GM10248 (cell line): ENCODE measurements at regions not wholly inside any gene's neighbourhood (a gene's known extent, or its start where the extent isn't known, plus 50 kb on each side); places are given as distances from the start of the nearest gene placed in this dataset.

Experiments
- CTCF ChIA-PET: fragments of 300-600 bp; sonication (Branson Sonifier 250); formaldehyde crosslinking; extraction: SDS; loops from one replicate; lab custom pipeline; 2021; ENCODE audit warnings: antibody characterized with exemption; lab: Yijun Ruan, JAX
- POLR2A ChIA-PET: fragments of 350-650 bp; sonication (Branson Sonifier 250); formaldehyde crosslinking; extraction: SDS; loops from one replicate; lab custom pipeline; 2020; ENCODE audit warnings: antibody characterized with exemption; lab: Yijun Ruan, JAX
- DNase-seq: peaks from one replicate; pipeline ENCODE4 v3.0.0; 2012; ENCODE audit errors: extremely low spot score
- TF ChIP-seq, protein P1 (sequence below): IDR thresholded peaks from 2 replicates; pipeline ENCODE4 v1.5.1; 2012; ENCODE audit warnings: mild to moderate bottlenecking, low read depth; ENCODE audit errors: extremely low read depth, missing control alignments, control extremely low read depth

DNA sequence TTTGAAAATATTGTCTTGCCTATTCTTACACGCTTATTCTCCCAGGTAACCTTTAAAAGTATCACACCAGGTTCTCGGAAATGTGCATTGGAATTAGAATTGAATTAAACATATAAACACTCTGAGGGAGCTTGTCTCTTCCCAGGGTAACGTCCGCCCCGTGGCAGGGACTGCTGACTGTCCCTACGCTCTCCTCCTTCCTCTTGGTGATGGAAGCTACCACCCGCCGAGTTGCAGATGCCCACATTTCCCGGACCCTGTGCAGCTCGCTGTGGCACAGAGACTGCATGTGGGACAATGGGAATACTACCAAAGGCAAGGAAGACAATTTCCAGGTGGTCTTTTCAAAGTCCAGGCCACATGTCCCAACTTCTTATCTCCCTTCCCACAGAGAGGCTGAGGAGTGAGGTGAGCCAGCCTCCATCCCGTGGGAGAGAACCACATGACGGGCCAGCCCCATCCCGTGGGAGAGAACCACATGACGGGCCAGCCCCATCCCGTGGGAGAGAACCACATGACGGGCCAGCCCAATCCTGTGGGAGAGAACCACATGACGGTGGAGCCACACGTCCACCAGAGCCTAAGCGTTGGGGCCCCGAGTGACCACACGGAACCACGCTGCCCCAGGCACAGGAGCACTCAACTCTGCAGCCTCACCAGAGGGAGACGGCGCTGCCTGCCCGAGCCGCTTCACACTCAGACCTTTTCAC, 249.4 kb upstream of the IRX1 start:
- ChIA-PET POLR2A (no interaction called here), CTCF (no interaction called here)
- DNase-seq: no peak
- TF ChIP-seq, protein P1, sequence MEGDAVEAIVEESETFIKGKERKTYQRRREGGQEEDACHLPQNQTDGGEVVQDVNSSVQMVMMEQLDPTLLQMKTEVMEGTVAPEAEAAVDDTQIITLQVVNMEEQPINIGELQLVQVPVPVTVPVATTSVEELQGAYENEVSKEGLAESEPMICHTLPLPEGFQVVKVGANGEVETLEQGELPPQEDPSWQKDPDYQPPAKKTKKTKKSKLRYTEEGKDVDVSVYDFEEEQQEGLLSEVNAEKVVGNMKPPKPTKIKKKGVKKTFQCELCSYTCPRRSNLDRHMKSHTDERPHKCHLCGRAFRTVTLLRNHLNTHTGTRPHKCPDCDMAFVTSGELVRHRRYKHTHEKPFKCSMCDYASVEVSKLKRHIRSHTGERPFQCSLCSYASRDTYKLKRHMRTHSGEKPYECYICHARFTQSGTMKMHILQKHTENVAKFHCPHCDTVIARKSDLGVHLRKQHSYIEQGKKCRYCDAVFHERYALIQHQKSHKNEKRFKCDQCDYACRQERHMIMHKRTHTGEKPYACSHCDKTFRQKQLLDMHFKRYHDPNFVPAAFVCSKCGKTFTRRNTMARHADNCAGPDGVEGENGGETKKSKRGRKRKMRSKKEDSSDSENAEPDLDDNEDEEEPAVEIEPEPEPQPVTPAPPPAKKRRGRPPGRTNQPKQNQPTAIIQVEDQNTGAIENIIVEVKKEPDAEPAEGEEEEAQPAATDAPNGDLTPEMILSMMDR: no peak

DNA sequence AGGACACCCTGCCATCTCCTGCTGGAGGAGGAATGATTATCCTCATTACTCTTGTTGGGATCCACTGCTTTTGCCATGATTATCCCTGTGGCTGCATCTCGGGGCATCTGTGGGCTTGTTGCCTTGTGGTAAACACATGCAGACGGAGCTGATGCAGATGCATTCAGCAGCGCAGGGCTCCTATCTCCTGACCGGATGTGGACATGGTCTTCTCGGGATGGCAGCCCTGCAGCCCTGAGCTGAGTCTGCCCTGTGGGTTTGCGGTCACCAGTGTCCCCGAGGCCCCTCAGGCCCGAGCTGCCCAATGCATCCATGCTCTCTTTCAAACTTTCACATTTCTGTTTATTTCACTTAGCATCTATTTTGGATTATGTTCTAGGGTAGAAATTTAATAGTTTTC, 250.4 kb upstream of the IRX1 start:
- CTCF ChIA-PET: no interaction called here

GRCh38 chr5:3344671-3345070, 251.0 kb upstream of the IRX1 start:
- DNase-seq: no peak
- CTCF ChIA-PET: no interaction called here
- POLR2A ChIA-PET: no interaction called here
- TF ChIP-seq, protein P1: no peak

More for the DNA sequence above, 250.4 kb upstream of the IRX1 start:
- DNase-seq: no peak
- POLR2A ChIA-PET: no interaction called here
- TF ChIP-seq, protein P1: no peak

GRCh38 chr5:3343911-3344310, 251.7 kb upstream of the IRX1 start:
- POLR2A ChIA-PET: no interaction called here
- DNase-seq: no peak
- CTCF ChIA-PET: no interaction called here
- TF ChIP-seq, protein P1: no peak

- TF ChIP-seq, protein P1: no peak
- DNase-seq: no peak
- ChIA-PET POLR2A (no interaction called here), CTCF (no interaction called here)
Observed at GRCh38 chr5:3343211-3343610, 252.4 kb upstream of the IRX1 start.

GRCh38 chr5:3342271-3343100, 253.1 kb upstream of the IRX1 start:
- ChIA-PET POLR2A (no interaction called here), CTCF (no interaction called here)
- TF ChIP-seq, protein P1: no peak
- no peak for DNase-seq
